Spinal cord (tissue), 9 donors: ENCODE measurements at regions not wholly inside any gene's neighbourhood (a gene's known extent, or its start where the extent isn't known, plus 50 kb on each side); places are given as distances from the start of the nearest gene placed in this dataset.
A peak's percentile ranks its signal among the peaks of the same experiment; 100 is the strongest.
"Not testable (repeated sequence)": the region's sequence is repeated elsewhere in the genome, so short reads cannot be mapped to it uniquely, and the experiment has no call there.

ENCODE experiments used
- DNase-seq, 6 donors: peaks; one replicate each; pipeline versions ENCODE4 v3.0.0 to v3.0.0-alpha.2; 2013 to 2015; ENCODE audit warnings: low spot score in 6 of 6, low read depth in 4 of 6
- H3K27ac ChIP-seq: one replicate; pipeline ENCODE4 v1.5.1; 2013; ENCODE audit warnings: low read depth, low read length, control low read depth
- H3K27me3 ChIP-seq: one replicate; pipeline ENCODE4 v1.6.1; 2013; ENCODE audit warnings: low read length; ENCODE audit not compliant: control insufficient read depth, insufficient read depth
- H3K36me3 ChIP-seq: one replicate; pipeline ENCODE4 v1.6.1; 2013; ENCODE audit warnings: low read length; ENCODE audit not compliant: control insufficient read depth, insufficient read depth
- H3K4me1 ChIP-seq: one replicate; pipeline ENCODE4 v1.6.1; 2013; ENCODE audit warnings: low read length; ENCODE audit not compliant: control insufficient read depth, insufficient read depth
- H3K4me3 ChIP-seq: one replicate; pipeline ENCODE4 v1.5.1; 2013; ENCODE audit warnings: low read depth, low read length, control low read depth
- H3K9me3 ChIP-seq: one replicate; pipeline ENCODE4 v1.6.1; 2013; ENCODE audit warnings: low read length; ENCODE audit not compliant: control insufficient read depth, insufficient read depth
- WGBS: methylation state at CpG from one replicate; pipeline ENCODE4 v1.1.5; 2013; ENCODE audit warnings: missing lambda C conversion rate; ENCODE audit not compliant: insufficient coverage; 5-methylcytosine and 5-hydroxymethylcytosine counted together
- donor health status: healthy.

- Histone ChIP-seq H3K9me3 (peaks cover 2% of the 10 kb centered on the region), H3K27me3 (no peaks in the 10 kb centered on the region), H3K4me1 (no peaks in the 10 kb centered on the region), H3K27ac (no peak overlapping the region), H3K4me3 (no peak overlapping the region), H3K36me3 (no peaks in the 10 kb centered on the region)
- no peak for DNase-seq
- WGBS, result 82% methylated on average over 6 of the region's 7 CpGs
These were observed 130.8 kb upstream of the CHD6 start for GRCh38 chr20:41748756-41749582.

GRCh38 chr20:41748051-41748450 is 129.9 kb upstream of the CHD6 start:
- no peak overlapping the region for H3K27ac ChIP-seq
- no peak for DNase-seq
- H3K4me1 ChIP-seq, result no peaks in the 10 kb centered on the region
- no peaks in the 10 kb centered on the region for H3K27me3 ChIP-seq
- H3K4me3 ChIP-seq, result no peak overlapping the region
- H3K36me3 ChIP-seq, result no peaks in the 10 kb centered on the region
- H3K9me3 ChIP-seq, result peaks cover 2% of the 10 kb centered on the region
- 76% methylated on average over 4 of the region's 4 CpGs for WGBS

GRCh38 chr20:41747226-41747625 is 129.0 kb upstream of the CHD6 start:
- no peaks in the 10 kb centered on the region for H3K27me3 ChIP-seq
- H3K36me3 ChIP-seq, result no peaks in the 10 kb centered on the region
- H3K9me3 ChIP-seq, result peaks cover 2% of the 10 kb centered on the region
- H3K4me1 ChIP-seq, result no peaks in the 10 kb centered on the region
- H3K4me3 ChIP-seq, result no peak overlapping the region
- no peak overlapping the region for H3K27ac ChIP-seq
- no peak for DNase-seq

GRCh38 chr20:41746635-41747034 is 128.5 kb upstream of the CHD6 start:
- Histone ChIP-seq H3K27me3 (no peaks in the 10 kb centered on the region), H3K4me3 (no peak overlapping the region), H3K4me1 (no peaks in the 10 kb centered on the region), H3K9me3 (peaks cover 2% of the 10 kb centered on the region), H3K36me3 (no peaks in the 10 kb centered on the region), H3K27ac (no peak overlapping the region)
- DNase-seq, result no peak
- WGBS, result 100% methylated on average over 1 of the region's 1 CpG

GRCh38 chr20:41738604-41739206 is 120.5 kb upstream of the CHD6 start:
- Histone ChIP-seq H3K27me3 (no peaks in the 10 kb centered on the region), H3K9me3 (no peaks in the 10 kb centered on the region), H3K27ac (no peak overlapping the region), H3K4me1 (no peaks in the 10 kb centered on the region), H3K36me3 (no peaks in the 10 kb centered on the region), H3K4me3 (no peak overlapping the region)
- peak; percentile 38 to 94 (median 56) for DNase-seq
- 0% methylated on average over 5 of the region's 6 CpGs for WGBS

GRCh38 chr20:41735949-41736348 is 117.8 kb upstream of the CHD6 start:
- H3K36me3 ChIP-seq, result no peaks in the 10 kb centered on the region
- no peak for DNase-seq
- WGBS, result 86% methylated on average over 1 of the region's 3 CpGs
- H3K27ac ChIP-seq, result no peak overlapping the region
- no peaks in the 10 kb centered on the region for H3K9me3 ChIP-seq
- no peaks in the 10 kb centered on the region for H3K4me1 ChIP-seq
- no peak overlapping the region for H3K4me3 ChIP-seq
- no peaks in the 10 kb centered on the region for H3K27me3 ChIP-seq

GRCh38 chr20:41734506-41734945 is 116.3 kb upstream of the CHD6 start:
- Histone ChIP-seq H3K27me3 (no peaks in the 10 kb centered on the region), H3K4me3 (no peak overlapping the region), H3K27ac (no peak overlapping the region), H3K36me3 (no peaks in the 10 kb centered on the region), H3K9me3 (no peaks in the 10 kb centered on the region), H3K4me1 (no peaks in the 10 kb centered on the region)
- WGBS, result 62% methylated on average over 5 of the region's 5 CpGs
- peak in 2 of 6 donors; percentile 34 to 56 for DNase-seq

GRCh38 chr20:41733151-41733550 is 115.0 kb upstream of the CHD6 start:
- Histone ChIP-seq H3K4me3 (no peak overlapping the region), H3K9me3 (no peaks in the 10 kb centered on the region), H3K27me3 (no peaks in the 10 kb centered on the region), H3K27ac (no peak overlapping the region), H3K36me3 (no peaks in the 10 kb centered on the region), H3K4me1 (no peaks in the 10 kb centered on the region)
- 35% methylated on average over 2 of the region's 5 CpGs for WGBS
- no peak for DNase-seq

GRCh38 chr20:41731198-41731597 is 113.0 kb upstream of the CHD6 start:
- not testable (repeated sequence) for H3K27ac ChIP-seq, H3K36me3 ChIP-seq, H3K9me3 ChIP-seq, H3K27me3 ChIP-seq, H3K4me3 ChIP-seq, DNase-seq, H3K4me1 ChIP-seq
- no CpG with 5 or more reads among the region's 3 CpGs for WGBS

GRCh38 chr20:41727681-41728080 is 109.5 kb upstream of the CHD6 start:
- H3K27me3 ChIP-seq, DNase-seq, H3K9me3 ChIP-seq, H3K36me3 ChIP-seq, H3K27ac ChIP-seq, H3K4me3 ChIP-seq, H3K4me1 ChIP-seq: not testable (repeated sequence)
- 100% methylated on average over 1 of the region's 6 CpGs for WGBS
